Stimulated activated naive CD8-positive, alpha-beta T cell treated with anti-CD3 and anti-CD28 coated beads, Interleukin-15, Interleukin-2, amounts not matched to agents 100 U/mL and 50 U/mL, for 24 hours (primary cell): ENCODE measurements at regions not wholly inside any gene's neighbourhood (a gene's known extent, or its start where the extent isn't known, plus 50 kb on each side); places are given as distances from the start of the nearest gene placed in this dataset.

Source experiments
- ATAC-seq: fragments of 150-1000 bp; cut with Tn5 transposase; one replicate; pipeline ENCODE4 v1.10.0; 2021
- DNase-seq: peaks from one replicate; pipeline ENCODE4 v3.0.0; 2021

- DNase-seq (no peak), ATAC-seq (no peak)
These were observed 64.8 kb upstream of the KSR1 start for GRCh38 chr17:27391427-27391826.

DNA sequence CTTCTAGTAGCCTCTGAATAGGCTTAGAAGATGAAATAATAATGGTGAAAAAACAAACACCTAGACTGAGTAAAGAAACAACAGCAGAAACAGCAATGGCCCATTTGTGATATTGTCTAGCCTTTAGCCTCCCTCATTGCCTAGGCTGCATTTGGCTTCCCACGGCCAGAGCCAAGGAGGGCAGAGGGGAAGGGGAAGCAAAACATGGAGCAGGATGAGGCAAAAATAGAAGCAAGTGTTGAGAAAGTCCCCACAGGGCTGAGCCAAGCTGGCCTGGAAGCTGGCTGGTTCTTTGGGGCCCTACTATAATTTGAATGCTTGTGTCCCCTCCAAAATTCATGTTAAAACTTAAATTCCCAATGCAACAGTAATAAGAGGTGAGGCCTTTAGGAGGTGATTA lies 60.2 kb upstream of the KSR1 start:
- ATAC-seq, result no peak

GRCh38 chr17:27396941-27397340 lies 59.3 kb upstream of the KSR1 start:
- DNase-seq, result no peak

More for the DNA sequence above, 60.2 kb upstream of the KSR1 start:
- no peak for DNase-seq

DNA sequence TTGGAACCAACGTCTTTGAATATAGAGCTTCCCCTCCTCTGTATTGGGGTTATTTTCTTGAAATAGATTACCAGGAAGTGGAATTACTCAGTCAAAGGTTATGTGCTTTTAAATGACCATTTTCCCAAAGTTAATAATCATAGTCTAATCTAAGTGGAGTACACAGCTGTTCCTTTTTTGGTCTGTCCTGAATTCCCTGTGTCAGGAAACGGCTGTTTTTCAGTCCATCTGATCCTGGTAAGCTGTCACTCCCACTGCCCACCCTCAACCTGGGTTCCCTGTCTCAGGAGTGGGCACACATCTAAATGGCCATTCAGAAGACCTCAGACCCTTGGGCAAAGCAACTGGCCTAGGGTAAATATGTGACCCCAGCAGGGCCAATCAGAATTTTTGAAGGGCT lies 57.6 kb upstream of the KSR1 start:
- DNase-seq (no peak), ATAC-seq (no peak)

More at GRCh38 chr17:27396941-27397340, 59.3 kb upstream of the KSR1 start:
- ATAC-seq, result no peak

GRCh38 chr17:27400991-27401390 lies 55.3 kb upstream of the KSR1 start:
- ATAC-seq (no peak), DNase-seq (no peak)

- no peak for ATAC-seq
- DNase-seq, result no peak
These were observed 53.3 kb upstream of the KSR1 start for GRCh38 chr17:27402943-27403342.

DNA sequence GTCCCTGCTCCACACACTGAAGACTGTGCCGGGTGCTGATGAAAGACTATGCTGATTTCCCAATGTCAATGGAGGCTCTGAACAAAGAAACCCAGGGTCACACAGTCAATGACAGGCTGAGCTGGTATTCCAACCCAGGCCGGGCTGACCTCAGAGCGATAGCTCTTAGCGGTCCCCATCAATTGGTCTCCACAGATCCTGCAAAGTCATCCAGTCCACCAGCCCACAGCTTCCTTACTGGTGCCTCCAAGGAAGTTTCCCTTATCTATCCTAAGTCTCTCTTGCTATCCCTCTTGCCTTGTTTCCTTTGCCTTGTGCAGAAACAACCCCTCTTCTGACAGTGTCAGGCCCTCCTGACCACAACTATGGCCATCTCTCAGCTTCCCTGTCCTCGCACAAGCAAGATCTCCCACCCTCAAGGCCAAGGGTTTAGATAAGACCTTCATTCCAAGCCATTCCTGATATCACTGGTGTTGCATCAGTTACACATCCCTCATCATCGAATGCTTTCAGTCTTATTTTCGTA lies 52.7 kb upstream of the KSR1 start:
- no peak for DNase-seq
- no peak for ATAC-seq

DNA sequence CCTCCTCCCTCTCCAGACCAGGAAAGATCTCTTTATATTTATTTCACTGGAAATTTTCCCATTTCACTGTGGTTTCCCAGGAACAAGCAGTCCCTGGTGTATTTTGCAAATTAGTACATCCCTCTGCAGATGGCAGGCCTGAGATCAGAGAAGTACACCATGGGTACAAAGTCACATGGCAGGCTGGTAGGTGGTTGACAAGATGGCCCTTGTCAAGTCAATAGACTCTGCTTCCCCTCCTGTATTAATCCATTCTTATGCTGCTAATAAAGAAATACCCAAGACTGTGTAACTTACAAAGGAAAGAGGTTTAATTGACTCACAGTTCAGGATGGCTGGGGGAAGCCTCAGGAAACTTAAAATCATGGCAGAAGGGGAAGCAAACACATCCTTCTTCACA lies 51.6 kb upstream of the KSR1 start:
- DNase-seq (no peak), ATAC-seq (no peak)
